Anterior cingulate cortex (tissue), 58 donors: ENCODE measurements at regions not wholly inside any gene's neighbourhood (a gene's known extent, or its start where the extent isn't known, plus 50 kb on each side); places are given as distances from the start of the nearest gene placed in this dataset.

ENCODE experiments used
- DNase-seq, 58 donors: peaks; one replicate each; lab custom pipeline; 2025; lab: John Stamatoyannopoulos, UW

- no peak for DNase-seq
Measured at GRCh38 chr20:24045621-24046318, 57.2 kb upstream of the GGTLC1 start.

GRCh38 chr20:24043294-24043693, 54.7 kb upstream of the GGTLC1 start:
- DNase-seq: no peak

GRCh38 chr20:24042646-24043045, 54.1 kb upstream of the GGTLC1 start:
- DNase-seq: no peak

- no peak for DNase-seq
Measured at GRCh38 chr20:24040896-24041459, 52.4 kb upstream of the GGTLC1 start.

- DNase-seq: no peak
Measured at GRCh38 chr20:24039196-24039595, 50.6 kb upstream of the GGTLC1 start.
